D721Med (cell line): ENCODE measurements at regions not wholly inside any gene's neighbourhood (a gene's known extent, or its start where the extent isn't known, plus 50 kb on each side); places are given as distances from the start of the nearest gene placed in this dataset.

Source experiments
- DNase-seq: peaks from one replicate; pipeline ENCODE4 v3.0.0; 2011; ENCODE audit warnings: low spot score; ENCODE audit not compliant: insufficient read length
- FAIRE-seq: peaks from 2 replicates; lab custom pipeline; 2011; peaks lifted over from hg19 to GRCh38; lab: Jason Lieb, UNC
- TF ChIP-seq, protein P1 (sequence below): IDR thresholded peaks from 2 replicates; pipeline ENCODE4 v1.5.1; 2012; ENCODE audit warnings: mild to moderate bottlenecking, control low read depth; ENCODE audit not compliant: insufficient read depth; ENCODE audit errors: missing control alignments

DNA sequence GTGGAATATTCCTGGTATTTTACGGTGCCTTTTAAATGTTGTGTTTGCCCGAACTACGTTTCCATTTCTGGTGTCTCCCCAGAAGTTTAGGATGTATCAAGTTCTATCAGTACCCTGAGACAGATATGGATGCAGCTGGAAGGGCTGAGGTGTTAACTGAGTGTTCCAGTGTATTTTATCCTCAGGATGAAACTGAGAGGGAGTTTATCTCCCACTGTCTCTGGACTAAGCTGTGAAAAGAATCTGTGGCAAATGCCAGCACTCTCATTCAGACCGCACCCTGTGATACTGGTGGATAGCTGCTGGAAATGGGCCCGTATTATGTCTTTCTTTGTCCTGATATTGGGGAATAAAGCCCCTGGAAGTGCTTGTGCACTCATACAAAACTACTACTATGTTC, 887.2 kb upstream of the TYRP1 start:
- TF ChIP-seq, protein P1, sequence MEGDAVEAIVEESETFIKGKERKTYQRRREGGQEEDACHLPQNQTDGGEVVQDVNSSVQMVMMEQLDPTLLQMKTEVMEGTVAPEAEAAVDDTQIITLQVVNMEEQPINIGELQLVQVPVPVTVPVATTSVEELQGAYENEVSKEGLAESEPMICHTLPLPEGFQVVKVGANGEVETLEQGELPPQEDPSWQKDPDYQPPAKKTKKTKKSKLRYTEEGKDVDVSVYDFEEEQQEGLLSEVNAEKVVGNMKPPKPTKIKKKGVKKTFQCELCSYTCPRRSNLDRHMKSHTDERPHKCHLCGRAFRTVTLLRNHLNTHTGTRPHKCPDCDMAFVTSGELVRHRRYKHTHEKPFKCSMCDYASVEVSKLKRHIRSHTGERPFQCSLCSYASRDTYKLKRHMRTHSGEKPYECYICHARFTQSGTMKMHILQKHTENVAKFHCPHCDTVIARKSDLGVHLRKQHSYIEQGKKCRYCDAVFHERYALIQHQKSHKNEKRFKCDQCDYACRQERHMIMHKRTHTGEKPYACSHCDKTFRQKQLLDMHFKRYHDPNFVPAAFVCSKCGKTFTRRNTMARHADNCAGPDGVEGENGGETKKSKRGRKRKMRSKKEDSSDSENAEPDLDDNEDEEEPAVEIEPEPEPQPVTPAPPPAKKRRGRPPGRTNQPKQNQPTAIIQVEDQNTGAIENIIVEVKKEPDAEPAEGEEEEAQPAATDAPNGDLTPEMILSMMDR = no peak
- DNase-seq (no peak), FAIRE-seq (no peak)

DNA sequence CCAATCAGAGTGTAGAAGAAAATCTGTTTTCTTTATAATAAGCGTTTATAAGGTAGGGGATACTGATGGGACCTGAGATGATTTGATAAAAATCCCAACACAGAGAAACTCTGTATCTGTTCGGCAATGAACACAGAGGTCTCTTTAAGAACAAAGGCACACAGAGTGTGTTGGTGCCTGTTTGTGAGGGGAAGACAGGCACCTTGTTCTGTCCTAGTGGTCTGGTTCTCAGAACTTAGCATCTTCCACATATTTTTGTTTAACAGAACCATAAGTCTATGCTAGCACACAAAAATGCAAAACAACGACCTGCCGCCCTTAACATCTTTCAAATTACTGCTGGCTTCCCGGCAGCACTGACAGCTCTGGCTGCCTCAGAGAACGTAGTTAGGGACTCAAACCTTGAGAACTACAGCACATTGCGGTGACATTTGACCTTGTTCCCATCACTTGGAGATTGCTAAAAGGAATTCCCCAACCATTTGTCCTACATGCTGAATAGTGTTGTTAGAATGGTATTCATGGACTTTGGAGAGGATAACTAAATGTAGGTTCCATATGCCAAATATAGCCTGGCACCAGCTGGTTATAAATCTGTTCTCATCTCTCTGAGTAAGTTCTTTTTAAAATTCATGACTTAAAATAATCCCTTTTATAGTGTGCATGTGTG, 871.7 kb upstream of the TYRP1 start:
- DNase-seq (no peak), FAIRE-seq (no peak)
- TF ChIP-seq, protein P1 = no peak

DNA sequence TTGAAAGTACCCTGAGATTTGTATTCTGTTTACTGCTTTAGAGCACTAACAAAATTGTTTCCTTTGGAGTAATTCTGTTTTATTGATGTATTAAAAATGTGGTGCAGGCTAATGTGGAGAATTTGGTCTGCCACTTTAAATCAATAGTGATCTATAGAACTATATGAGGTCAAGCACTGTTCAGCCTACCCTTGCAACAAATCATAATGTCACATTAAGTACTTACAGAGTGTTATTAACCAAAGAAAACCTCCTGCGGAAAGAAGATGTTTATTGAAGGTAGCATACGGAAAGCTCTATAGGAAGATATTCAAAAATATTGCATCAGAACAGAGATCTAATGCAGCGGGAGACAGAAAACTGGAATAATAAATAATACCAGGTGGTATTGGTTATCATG, 865.0 kb upstream of the TYRP1 start:
- FAIRE-seq (no peak), DNase-seq (no peak)
- TF ChIP-seq, protein P1 = no peak

DNA sequence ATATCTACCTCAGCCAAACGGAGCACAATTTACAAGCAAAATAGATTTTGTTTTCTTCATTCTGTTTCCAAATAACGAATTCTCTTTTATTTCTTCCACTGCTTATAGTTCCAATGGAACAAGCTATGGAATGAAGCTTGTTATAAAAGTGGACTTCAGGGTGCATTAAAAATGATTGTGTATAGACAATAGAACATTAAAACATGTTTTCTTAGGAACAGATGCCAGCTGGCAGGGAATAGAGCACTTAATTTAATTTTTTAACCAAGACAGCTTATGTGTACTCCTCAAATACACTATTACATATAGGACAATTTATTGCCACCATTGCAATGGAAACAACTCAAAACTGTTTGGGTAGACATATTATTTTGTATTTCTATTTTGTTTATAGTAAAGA, 860.1 kb upstream of the TYRP1 start:
- FAIRE-seq (no peak), DNase-seq (no peak)
- TF ChIP-seq, protein P1 = no peak

DNA sequence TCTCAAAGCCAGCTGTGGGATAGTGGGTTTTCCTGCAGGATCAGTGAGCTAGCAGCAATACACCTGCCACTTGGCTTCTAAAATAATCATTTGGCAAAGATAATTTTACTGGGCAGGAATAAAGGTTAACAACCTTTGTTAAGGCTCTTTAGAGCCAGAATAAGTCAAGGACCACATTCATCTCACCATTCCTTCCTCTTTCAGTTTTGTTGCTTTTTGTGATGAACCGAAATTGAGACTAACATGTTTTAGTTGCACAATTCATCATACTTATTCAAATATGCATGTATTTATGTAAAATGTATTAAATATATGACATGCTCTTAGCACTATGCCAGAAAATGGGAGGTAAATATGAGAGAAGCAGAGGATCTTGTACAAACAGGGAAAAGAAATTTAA, 824.4 kb upstream of the TYRP1 start:
- FAIRE-seq = no peak
- TF ChIP-seq, protein P1 = no peak
- no peak for DNase-seq

DNA sequence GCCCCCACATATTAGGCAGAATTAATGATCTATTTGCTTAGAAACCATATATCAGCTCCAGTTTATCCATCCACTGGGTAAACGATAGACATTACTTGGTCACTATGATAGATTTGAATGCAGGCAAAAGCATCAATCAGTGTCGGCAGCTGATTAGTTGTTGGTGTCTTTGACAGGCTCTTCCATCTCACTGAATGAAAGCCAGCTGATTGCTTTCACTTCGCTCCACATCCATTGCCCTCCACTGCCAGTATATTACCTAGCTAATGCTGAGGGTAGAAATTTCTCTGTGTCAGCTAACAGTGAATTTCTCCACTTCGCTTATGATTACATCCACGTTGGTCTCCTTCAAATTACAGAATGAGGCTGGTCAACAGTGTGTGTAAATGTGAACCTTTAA, 821.3 kb upstream of the TYRP1 start:
- FAIRE-seq = no peak
- TF ChIP-seq, protein P1 = no peak
- DNase-seq = no peak

DNA sequence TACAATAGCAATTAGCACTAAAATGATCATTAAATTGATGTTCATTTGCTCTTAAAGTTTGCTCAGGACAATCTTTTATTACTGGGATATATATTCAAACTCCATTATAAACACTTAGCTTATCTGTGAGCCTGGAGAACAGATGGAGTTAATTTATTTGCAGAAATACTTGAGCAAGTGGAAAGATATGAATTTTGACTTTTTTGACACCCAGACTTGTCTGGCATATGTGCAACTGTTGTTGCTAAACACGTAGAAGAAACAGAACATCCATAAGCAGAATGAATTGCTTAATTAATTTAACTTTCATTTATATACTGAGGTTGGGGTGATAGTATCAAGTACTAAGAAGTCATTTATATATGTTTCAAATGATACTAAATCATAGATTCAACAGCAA, 820.7 kb upstream of the TYRP1 start:
- no peak for FAIRE-seq
- TF ChIP-seq, protein P1 = no peak
- no peak for DNase-seq
